ENCODE measurements at regions not wholly inside any gene's neighbourhood (a gene's known extent, or its start where the extent isn't known, plus 50 kb on each side); places are given as distances from the start of the nearest gene placed in this dataset.

DNA sequence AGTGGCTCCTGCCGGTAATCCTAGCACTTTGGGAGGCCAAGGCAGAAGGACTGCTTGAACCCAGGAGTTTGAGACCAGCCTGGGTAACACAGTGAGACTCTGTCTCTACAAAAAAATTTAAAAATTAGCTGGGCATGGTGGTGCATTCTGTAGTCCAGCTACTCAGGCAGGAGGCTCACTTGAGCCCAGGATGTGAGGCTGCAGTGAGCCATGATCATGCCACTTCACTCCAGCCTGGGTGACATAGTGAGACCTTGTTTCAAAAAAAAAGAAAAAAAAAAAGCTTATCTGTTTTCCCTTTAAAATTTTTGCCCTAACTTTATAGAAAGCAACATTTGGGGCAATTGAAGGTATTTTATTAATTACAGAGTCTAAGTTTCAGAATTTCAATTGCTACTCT lies 486.0 kb downstream of the BCAT1 start:
- DNase-seq = no peak

DNA sequence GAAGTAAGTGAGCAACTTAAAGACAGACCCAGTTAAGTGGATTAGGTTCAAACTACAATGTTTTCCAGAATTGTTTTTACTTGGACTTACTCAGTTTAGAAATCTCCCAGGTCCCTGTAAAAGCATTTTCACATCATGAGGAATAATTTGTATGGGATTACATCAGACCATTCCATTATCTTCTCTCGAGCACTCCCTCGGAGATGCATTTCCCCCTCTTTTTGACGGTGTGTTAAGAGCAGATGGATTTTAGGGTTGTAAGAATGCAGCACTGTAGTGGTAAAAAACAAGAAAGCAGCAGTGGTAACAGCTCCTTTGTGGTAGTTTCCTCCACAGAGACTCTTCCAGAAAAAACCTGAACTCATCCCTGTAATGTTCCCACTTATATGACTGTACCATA lies 488.4 kb downstream of the BCAT1 start:
- no peak for DNase-seq

- DNase-seq = no peak
Measured at GRCh38 chr12:24460099-24460498, 488.8 kb downstream of the BCAT1 start.

- no peak for DNase-seq
Measured at GRCh38 chr12:24455811-24456210, 493.1 kb downstream of the BCAT1 start.

DNA sequence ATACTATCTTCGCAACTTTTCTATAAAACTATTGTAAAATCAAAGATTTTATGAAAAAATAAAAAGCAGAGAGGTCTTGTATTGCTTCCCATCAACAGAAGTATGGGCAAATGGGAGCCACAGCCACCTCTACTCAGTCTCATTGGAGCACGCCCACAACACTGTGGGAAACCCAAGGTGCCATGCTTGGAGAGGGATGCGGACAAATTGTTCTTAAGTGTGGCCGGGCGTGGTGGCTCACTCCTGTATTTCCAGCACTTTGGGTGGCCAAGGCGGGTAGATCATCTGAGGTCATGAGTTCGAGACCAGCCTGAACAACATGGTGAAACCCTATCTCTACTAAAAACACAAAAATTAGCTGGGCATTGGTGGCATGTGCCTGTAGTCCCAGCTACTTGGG lies 498.2 kb upstream of the SOX5 start:
- no peak for DNase-seq

DNA sequence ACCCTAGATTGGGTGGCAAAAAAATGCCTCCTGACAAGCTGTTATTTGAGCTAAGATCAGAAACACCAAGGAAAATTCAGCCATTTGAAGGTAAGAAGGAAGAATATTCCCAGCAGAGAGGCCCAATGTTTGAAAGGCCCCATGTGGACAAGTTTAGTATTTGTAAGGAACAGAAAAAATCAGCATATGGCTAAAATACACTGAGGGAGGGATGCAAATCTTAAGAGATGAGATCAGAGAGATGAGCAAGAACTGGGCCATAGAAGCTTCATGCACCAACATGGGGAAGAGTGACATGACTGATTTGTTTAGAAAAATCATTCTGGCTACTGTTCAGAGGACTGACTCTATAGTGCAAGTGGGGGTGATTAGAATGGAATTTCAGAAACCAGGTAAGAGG lies 496.8 kb upstream of the SOX5 start:
- no peak for DNase-seq

- no peak for DNase-seq
Measured at GRCh38 chr12:24444634-24445033, 495.2 kb upstream of the SOX5 start.

- DNase-seq = no peak
Measured at GRCh38 chr12:24441458-24441857, 492.0 kb upstream of the SOX5 start.

DNA sequence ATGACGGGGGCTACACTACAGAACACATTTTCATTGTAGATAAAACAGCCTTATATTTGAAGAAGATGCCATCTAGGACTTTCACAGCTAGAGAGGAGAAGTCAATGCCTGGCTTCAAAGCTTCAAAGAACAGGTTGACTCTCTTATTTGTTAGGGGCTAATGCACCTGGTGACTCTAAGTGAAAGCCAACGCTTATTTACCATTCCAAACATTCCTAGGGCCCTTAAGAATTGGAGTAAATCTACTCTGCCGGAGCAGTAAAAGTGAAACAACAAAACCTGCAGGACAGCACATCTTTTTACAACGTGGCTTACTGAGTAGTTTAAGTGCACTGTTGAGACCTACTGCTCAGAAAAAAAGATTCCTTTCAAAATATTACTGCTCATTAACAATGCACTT lies 487.2 kb upstream of the SOX5 start:
- no peak for DNase-seq

DNA sequence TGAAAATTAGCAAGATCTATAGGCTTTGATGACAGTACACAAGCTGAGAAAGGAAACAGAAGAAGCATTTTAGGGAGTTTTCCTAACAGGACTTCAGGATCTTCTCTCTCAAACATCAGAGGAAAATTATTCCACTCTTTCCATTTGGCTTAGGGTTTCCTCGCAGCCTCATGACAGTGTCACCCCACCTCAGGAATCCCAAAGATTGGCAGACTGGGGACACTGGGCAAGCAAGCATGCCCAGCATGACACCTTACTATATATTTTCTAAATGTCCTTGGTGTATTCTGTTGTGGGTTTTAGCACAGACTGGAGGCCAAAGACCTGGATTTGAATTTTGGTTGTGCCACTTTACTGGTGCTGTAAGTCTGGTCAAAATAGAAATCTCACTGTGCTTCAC lies 482.4 kb upstream of the SOX5 start:
- DNase-seq = no peak

DNA sequence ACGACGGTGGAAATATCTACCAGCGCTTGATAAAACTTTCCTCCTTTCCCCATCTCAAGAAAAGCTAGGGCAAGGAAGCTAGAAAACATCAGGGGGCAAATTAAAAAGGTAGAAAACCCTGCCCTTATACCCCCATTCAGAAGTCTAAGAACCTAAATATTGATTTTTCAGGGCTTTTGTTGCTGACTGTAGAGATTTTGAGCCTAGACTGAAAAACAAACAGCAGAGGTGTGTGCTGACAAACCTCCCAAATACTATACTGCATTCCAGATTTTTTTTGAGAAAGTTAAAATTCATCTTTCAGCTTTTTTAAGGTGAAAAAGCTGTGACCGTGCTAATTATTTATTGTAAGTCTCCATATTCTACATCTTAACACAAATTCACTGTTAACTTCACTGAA lies 478.3 kb upstream of the SOX5 start:
- DNase-seq = no peak

DNA sequence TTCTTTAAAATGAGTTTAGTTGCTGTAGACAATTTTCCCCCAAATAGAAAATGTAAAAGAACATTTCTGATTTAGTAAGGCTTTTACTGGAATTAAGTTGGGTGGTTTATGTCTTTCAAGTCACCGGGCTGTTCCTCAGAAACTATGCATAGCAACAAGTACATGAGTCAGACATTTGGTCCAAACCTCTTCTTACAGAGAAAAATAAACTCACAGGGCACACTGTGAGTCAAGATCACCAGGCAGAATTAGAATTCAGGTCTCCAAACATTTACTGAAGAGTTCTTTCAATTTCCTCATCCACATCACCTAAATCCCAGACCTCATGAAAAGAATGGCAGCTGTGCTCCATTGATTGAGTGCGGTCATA lies 476.1 kb upstream of the SOX5 start:
- no peak for DNase-seq

- no peak for DNase-seq
Measured at GRCh38 chr12:24424889-24425600, 475.6 kb upstream of the SOX5 start.

DNA sequence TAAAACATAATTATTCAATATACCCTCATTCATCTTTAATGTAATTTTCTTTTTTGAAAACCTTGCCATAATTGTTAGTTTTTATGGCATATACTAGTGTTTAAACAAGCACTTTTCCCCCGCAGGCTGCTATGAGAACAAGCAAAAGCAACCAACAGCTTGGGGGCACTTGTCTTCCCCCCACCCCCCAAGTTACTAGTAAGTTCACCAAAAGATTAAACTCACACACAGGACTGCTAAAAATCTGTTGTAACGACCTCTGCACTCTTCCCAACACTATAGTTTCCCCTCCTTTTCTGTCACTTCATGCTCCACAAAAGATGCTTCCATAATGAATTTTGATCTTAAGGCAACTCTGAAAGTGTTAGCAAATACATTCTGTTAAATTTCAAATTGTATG lies 474.9 kb upstream of the SOX5 start:
- DNase-seq = no peak

- DNase-seq = no peak
Measured at GRCh38 chr12:24423611-24424010, 474.1 kb upstream of the SOX5 start.

- DNase-seq = no peak
Measured at GRCh38 chr12:24421759-24422158, 472.3 kb upstream of the SOX5 start.

GRCh38 chr12:24418157-24418556 lies 468.7 kb upstream of the SOX5 start:
- DNase-seq = peak; percentile 20

- no peak for DNase-seq
Measured at GRCh38 chr12:24416423-24417109, 467.1 kb upstream of the SOX5 start.

DNA sequence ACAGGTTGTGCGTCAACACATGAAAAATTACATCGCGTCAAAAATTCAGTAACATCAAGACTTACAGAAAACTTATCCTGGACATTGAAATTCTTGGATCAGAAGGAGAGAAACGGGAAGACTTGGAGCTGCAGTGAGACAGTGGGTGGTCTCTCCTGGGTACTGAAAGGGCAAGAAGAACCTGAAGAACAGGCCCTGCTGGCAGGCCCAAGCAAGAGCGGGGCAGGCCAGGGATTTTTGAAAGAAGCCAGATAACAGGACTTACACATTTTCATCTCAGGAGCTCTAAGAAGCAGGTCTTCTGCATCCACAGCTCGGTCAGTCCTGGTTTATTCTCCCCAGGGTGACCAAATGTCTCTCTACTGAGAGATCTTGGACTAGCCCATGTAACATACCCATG lies 466.5 kb upstream of the SOX5 start:
- no peak for DNase-seq

GRCh38 chr12:24414480-24414879 lies 465.0 kb upstream of the SOX5 start:
- DNase-seq = no peak

- no peak for DNase-seq
Measured at GRCh38 chr12:24411948-24412347, 462.5 kb upstream of the SOX5 start.

DNA sequence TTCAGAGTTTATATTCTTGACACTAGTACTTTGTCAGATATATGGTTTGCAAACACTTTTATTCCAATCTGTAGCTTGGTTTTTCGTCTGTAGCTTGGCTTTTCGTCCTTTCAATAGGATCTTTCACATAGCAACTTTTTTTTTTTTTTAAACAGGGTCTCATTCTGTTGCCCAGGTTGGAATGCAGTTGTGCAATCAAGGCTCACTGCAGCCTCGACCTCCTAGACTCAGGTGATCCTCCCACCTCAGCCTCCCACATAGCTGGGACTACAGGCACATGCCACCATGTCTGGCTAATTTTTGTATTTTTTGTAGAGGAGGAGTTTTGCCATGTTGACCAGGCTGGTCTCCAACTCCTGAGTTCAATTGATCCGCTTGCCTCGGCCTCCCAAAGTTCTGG lies 460.4 kb upstream of the SOX5 start:
- DNase-seq = no peak

DNA sequence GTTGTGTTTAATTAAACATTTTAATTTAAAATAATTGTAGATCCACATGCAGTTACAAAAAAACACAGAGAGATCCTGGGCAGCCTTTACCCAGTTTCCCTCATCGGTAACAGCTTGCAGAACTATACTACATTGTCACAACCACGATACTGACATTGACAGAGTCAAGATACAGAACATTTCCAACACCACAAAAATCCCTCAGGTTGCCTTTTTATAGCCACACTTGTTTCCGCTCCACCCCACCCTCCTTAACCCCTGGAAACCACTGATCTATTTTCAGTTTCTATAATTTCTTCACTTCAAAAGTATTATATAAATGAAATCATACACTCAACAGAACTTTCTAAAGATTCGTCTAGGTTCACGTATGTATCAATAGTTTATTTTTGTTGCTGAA lies 458.8 kb upstream of the SOX5 start:
- no peak for DNase-seq

DNA sequence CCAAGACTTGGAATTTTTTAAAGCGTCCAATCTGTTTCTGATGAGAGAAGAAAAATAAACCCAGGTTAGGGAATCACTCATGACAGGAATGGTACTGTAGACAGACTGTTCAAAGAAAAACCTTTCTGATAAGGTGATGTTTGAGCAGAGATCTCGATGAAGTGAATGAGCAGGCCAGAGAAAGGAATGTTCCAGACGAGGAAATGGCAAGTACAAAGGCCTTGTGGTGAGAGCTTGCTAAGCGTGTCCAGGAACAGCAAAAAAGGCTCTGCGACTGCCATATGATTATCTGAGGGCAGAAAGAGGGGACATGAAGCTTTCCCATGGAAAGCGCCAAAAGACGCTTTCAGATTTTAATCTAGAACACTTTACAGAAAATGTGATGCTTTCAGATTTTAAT lies 458.4 kb upstream of the SOX5 start:
- no peak for DNase-seq
